ENCODE measurements at regions not wholly inside any gene's neighbourhood (a gene's known extent, or its start where the extent isn't known, plus 50 kb on each side); places are given as distances from the start of the nearest gene placed in this dataset.

DNA sequence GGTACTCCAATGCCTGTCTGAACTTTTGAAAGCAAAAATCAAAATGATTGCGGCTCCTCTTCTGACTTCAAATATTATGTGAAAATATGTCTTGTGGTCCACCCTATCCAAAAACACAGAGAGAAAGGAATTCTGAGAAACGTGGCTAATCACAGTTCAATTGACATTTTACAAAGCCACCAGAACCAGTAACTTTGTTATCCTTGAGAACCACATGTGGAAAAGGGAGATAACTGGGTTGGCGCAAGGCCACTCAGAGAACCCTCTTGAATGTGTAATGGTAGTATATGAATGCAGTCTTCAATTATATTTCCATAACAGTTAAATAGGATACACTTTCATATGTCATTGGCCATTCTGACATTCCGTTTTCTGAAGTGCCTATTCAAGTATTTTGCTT, 1030.0 kb upstream of the TMPRSS15 start:
- TF ChIP-seq, protein P1, sequence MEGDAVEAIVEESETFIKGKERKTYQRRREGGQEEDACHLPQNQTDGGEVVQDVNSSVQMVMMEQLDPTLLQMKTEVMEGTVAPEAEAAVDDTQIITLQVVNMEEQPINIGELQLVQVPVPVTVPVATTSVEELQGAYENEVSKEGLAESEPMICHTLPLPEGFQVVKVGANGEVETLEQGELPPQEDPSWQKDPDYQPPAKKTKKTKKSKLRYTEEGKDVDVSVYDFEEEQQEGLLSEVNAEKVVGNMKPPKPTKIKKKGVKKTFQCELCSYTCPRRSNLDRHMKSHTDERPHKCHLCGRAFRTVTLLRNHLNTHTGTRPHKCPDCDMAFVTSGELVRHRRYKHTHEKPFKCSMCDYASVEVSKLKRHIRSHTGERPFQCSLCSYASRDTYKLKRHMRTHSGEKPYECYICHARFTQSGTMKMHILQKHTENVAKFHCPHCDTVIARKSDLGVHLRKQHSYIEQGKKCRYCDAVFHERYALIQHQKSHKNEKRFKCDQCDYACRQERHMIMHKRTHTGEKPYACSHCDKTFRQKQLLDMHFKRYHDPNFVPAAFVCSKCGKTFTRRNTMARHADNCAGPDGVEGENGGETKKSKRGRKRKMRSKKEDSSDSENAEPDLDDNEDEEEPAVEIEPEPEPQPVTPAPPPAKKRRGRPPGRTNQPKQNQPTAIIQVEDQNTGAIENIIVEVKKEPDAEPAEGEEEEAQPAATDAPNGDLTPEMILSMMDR (IDR thresholded peaks at IDR 0.05; ENCODE audit: control insufficient read depth, insufficient read depth, low read depth, low read length, missing control alignments): no peak
- no peak for DNase-seq (ENCODE audit: low read depth)
- no peak overlapping the region for H3K4me3 ChIP-seq (ENCODE audit: control insufficient read depth, low read depth, low read length)

DNA sequence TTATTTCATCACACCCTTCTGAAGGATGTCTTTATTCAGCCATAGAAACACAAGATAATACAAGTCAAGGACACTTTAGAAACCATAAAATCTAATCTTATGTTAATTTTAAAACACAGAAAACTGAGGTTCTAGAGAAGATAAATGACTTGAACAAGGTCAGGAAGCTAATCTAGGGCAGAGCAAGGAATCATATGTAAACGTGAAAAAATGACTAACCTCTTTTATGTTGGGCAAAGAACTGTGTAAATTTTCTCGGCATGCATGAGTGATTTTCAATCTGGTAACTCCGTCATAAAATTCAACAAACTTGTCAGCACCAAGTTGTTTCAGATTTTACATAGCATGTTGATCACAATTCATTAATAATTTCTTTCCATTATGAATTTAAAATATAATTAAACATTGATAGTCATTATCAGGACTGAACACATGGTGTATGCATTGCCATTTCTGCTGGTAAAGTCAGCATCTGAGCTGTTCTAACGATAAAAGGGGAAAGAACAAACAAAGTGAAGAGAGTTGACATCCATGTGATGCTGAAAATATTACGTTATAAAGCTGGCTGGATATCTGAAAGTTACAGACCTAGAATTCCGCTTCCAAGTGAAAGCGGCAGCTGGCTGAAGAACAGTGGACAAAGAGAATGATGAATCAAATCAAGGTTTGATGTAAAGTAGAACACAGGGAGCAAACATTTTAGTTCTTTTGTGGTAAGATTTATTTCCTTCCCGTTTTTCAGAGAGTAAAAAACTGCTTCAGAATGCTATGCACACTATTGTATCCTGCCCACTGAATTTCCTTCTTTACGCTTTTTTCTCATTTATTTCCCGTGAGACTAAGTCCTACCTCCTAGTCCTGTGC, 1037.4 kb upstream of the TMPRSS15 start:
- TF ChIP-seq, protein P1 (IDR thresholded peaks at IDR 0.05; ENCODE audit: control insufficient read depth, insufficient read depth, low read depth, low read length, missing control alignments): no peak
- H3K4me3 ChIP-seq (ENCODE audit: control insufficient read depth, low read depth, low read length): no peak overlapping the region
- DNase-seq (ENCODE audit: low read depth): no peak

DNA sequence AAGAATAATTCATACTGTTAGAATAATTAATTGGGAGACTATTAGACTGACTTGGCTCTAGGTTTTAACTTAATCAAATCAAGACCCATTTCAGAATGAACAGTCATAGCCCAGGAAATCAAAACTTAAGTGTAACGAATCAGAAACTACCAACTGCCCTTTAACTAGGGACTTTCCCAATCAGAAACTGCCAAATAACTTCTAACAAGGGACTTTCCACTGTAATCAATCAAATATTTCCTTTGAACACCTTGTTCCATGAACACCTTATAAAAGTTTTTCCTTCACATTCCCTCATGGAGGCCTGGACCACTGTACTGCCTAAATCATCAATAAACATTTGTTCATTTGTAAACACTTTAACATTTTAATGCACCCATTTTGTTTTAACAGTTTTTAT, 1054.7 kb upstream of the TMPRSS15 start:
- TF ChIP-seq, protein P1 (IDR thresholded peaks at IDR 0.05; ENCODE audit: control insufficient read depth, insufficient read depth, low read depth, low read length, missing control alignments): no peak
- no peak overlapping the region for H3K4me3 ChIP-seq (ENCODE audit: control insufficient read depth, low read depth, low read length)
- DNase-seq (ENCODE audit: low read depth): no peak

DNA sequence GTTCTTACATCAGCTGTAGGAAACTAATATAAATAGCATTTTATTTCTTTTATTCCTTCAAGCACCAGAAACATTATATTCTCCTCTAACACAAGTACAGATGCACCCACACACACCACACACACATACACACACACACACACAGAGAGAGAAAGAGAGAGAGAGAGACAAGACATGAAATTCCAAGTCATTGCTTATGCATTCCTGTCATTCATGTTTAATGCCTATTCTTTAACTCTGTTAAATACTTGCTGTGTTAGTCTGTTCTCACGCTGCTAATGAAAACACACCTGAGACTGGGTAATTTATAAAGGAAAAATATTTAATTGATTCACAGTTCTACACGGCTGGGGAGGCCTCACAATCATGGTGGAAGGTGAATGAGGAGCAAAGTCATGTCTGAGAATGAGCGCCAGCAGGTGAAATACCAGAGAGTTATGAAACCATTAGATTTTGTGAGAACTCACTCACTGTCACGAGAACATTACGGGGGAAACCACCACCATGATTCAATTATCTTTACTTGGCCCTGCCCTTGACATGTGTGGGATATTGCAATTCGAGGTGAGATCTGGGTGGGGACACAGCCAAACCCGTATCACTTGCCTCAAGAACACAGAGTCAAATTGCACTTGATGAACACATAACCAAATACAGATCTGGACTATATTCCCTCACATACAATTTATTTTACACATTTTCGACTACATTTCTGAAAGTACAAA, 1058.1 kb upstream of the TMPRSS15 start:
- TF ChIP-seq, protein P1 (IDR thresholded peaks at IDR 0.05; ENCODE audit: control insufficient read depth, insufficient read depth, low read depth, low read length, missing control alignments): no peak
- DNase-seq (ENCODE audit: low read depth): no peak
- H3K4me3 ChIP-seq (ENCODE audit: control insufficient read depth, low read depth, low read length): no peak overlapping the region

DNA sequence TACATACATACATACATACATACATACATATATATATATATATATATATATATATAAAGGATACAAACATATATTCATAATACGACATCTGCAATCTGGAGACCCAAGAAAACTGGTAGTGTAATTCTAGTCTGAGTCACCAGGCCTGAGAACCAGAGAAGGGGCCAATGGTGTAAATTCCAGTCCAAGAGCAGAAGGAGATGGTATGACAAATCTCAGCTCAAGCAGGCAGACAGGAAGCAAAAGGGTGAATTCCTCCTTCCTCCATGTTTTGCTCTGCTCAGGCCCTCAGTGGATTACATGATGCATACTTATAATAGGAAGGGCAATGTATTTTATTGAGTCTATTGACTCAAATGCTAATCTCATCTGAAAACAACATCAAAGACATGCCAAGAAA, 1060.4 kb upstream of the TMPRSS15 start:
- no peak overlapping the region for H3K4me3 ChIP-seq (ENCODE audit: control insufficient read depth, low read depth, low read length)
- DNase-seq (ENCODE audit: low read depth): no peak
- TF ChIP-seq, protein P1 (IDR thresholded peaks at IDR 0.05; ENCODE audit: control insufficient read depth, insufficient read depth, low read depth, low read length, missing control alignments): no peak

DNA sequence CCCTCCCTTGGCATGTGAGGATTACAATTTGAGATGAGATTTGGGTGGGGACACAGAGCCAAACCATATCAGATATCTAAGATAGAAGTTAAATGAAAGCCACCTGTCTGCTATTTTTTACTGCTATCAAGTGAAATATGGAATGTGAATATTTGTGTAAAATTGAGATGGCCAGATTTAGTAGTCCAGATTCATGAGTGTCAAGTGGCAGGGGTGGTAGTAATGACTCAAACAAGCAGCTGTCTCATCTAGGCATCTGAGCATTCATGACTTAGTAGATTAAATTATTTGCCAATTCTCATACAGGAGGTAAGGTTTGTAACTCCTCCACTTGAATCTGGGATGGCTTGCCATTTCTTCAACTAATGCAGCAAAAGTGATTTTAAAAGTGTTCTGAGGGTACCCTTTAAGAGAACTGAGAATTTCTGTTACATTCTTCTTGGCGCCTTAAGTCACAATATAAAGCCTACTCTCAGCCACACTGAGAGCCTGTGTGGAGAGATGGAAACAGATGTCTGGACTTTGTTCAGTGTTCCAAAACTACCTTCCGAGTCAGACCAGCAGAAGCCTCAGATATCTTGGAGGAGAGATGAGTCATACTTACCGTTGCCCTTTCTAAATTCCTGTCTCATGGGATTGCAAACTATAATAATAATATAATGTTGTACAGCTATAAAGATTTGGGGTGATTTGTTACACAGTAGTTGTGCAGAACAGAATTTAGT, 1065.6 kb upstream of the TMPRSS15 start:
- H3K4me3 ChIP-seq (ENCODE audit: control insufficient read depth, low read depth, low read length): no peak overlapping the region
- DNase-seq (ENCODE audit: low read depth): no peak
- TF ChIP-seq, protein P1 (IDR thresholded peaks at IDR 0.05; ENCODE audit: control insufficient read depth, insufficient read depth, low read depth, low read length, missing control alignments): no peak
